ENCODE measurements at regions not wholly inside any gene's neighbourhood (a gene's known extent, or its start where the extent isn't known, plus 50 kb on each side); places are given as distances from the start of the nearest gene placed in this dataset.

DNA sequence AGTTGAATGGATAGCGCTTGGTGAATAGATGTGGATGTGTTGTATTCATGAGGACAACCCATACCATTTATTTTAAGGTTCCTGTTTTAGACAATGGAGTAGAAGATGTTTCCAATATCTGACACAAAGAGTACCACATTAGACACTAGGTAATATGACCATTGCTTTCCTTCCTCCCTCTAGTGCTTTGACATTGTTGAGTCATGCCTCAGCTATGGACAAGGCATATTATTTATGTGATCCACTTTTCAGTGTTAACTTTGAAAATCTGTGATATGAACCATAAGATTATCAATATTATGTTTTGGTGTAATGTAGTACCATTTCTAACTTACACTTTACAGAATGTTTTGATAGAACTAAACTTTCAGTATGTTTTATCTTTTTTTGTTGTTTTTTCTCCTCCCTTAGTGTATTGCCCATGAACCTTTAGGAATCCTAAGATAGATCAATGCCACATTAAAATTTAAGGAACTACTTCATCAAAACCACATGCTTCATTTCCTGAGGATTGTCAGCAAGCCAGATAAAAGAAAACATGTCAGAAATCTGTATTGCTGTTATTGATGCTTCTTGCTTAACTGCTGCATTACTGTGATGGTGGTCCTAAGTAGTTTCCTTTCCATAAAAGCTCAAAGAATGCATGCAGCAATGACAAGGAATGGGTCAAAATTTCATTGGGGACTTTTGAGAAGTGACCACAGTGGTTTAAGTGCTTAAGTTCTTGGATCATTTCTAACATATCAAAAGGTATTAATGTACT, 105.0 kb downstream of the PCDH7 start:
- no peak for TF ChIP-seq GATA2 (IDR thresholded peaks at IDR 0.05; ENCODE audit: low read depth, low read length)
- no peak for TF ChIP-seq GATA3 (IDR thresholded peaks at IDR 0.05; ENCODE audit: low read depth, low read length)

DNA sequence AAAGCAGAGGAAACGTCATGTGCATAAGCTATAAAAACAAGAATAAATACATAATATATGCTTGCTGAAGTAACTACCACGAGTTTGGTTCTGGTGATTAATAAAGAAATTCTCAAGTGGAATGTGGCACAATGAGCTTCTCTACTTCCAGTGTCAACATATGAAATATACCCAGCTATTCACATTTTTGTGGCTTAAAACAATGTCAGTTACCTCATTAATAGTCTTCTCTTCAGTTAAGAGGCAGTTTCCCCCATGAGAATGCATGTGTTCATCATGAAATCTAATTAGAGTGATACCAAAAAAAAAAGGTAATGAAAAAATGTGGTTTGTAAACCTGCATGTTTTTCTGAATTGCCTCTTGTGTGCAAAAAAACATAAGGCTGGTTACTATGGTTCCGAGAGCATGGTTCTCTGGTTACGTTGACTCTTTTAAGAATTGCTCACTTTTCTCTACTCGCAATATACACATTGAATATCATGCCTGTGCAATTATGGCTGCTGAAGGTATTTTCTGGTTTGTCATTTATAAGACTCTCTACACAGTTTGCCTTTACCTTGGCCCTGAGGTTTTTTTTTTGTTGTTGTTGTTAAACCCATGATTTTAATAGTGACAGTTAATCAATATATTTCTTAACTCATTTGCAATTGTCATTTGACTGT, 108.2 kb downstream of the PCDH7 start:
- no peak for TF ChIP-seq GATA3 (IDR thresholded peaks at IDR 0.05; ENCODE audit: low read depth, low read length)

DNA sequence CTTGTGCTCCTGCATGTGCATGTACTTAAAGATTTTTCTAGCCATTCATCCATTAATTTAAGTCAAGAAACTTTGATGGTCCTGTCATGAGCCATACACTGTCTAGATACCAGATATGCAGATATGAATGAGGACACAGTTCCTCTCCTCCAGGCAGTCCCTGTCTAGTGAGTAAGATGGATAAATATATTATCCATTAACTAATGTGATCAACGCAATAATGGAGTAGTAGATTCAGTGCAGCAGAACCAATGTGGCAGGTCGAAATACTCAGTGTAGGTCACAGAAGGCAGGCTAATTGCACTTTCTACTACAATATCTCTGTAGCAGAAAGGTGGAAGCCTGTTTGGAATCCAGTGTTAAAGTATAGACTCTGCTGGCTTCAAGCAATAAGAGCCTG, 112.5 kb downstream of the PCDH7 start:
- TF ChIP-seq GATA2 (IDR thresholded peaks at IDR 0.05; ENCODE audit: low read depth, low read length) (0 out of 2 replicates have a peak, but pooled peaks have one; percentile 15), GATA3 (IDR thresholded peaks at IDR 0.05; ENCODE audit: low read depth, low read length) (peak; percentile 48; the same call in 1 of the 2 replicates)

DNA sequence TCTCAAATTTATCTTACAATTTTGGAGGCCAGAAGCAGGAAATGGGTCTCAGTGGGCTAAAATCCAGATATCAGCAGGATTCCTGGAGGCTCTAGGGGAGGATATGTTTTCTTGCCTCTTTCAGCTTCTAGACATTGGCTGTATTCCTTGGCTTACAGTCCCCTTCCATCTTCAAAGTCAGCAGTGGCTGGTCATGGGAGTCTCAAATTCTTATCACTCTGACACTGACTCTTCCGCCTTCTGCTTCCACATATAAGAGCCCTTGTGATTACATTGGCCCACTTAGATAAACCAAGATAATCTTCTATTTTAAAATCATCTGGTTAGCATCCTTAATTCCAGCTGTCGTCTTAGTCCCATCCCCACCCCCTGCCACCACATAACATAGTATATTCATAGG, 113.0 kb downstream of the PCDH7 start:
- no peak for TF ChIP-seq GATA3 (IDR thresholded peaks at IDR 0.05; ENCODE audit: low read depth, low read length)
- no peak; the same call in 1 of the 2 replicates for TF ChIP-seq GATA2 (IDR thresholded peaks at IDR 0.05; ENCODE audit: low read depth, low read length)

DNA sequence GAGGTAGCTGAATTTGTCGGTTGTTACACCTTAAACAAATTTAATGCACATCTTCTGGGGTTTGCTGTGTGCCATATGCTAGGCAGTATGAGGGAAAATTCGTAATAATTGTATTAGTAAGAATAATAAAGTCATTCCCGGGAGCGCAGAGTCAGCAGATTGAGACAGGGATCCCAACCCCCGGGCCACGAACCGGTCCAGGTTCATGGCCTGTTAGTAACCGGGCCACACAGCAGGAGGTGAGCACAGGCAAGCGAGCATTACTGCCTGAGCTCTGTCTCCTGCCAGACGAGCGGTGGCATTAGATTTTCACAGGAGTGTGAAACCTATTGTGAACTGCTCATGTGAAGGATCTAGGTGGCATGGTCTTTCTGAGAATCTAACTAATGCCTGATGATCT, 114.9 kb downstream of the PCDH7 start:
- TF ChIP-seq GATA2 (IDR thresholded peaks at IDR 0.05; ENCODE audit: low read depth, low read length) (no peak), GATA3 (IDR thresholded peaks at IDR 0.05; ENCODE audit: low read depth, low read length) (no peak)

DNA sequence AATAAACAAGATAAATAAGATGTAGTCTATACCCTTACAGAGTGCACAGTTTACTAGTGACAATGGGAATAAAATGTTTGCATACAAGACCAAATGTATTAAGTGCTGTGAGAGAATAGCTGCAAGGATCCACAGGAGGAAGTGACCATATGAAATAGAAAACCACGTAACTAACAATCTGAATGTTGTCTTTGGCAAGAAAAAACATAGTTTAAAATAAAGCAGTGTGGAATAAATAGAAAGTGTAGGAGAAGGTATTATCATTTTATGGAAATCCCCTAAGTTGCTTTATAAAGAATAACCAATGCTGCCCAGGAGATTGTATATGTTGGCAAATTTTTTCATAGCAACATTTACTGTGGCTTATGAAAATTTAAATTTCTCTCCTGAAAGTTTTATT, 116.1 kb downstream of the PCDH7 start:
- no peak for TF ChIP-seq GATA3 (IDR thresholded peaks at IDR 0.05; ENCODE audit: low read depth, low read length)
- no peak for TF ChIP-seq GATA2 (IDR thresholded peaks at IDR 0.05; ENCODE audit: low read depth, low read length)

DNA sequence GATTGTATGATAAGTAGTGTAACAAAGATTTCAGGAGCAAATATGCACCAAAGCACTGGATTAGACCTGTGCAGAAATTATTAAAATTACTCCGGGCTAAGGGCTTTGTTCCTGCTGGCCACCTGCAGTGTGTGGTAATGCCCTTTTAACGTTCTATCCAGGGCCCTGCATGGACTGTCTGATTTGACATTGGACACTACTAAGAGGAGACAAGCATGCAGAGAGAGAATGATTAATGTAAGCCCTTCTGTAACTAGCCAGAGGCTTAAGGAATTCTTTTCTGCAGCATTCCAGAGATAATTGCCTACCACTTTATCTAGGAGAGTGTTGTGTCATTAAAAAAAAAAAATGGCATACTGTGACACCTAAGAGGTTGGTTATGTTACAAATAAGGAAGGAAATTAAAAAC, 117.0 kb downstream of the PCDH7 start:
- TF ChIP-seq GATA2 (IDR thresholded peaks at IDR 0.05; ENCODE audit: low read depth, low read length) (no peak), GATA3 (IDR thresholded peaks at IDR 0.05; ENCODE audit: low read depth, low read length) (no peak)

DNA sequence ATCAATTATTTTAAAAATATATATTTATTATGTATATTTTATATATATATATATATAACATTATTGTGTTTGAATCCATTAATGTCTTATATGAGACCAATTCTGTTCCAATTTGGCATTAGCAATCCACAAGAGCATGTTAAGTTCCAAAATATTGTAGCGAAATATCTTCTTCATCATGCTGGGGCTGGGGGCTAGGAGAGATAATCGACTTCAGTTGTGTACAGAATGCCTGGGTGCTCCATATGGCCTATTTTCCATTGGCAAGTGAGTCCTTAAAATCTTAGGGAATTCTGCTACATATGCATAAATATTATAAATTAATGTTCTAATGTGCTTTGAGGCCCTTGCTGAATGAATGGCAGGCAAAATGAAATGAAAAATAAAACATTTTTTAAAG, 117.7 kb downstream of the PCDH7 start:
- TF ChIP-seq GATA2 (IDR thresholded peaks at IDR 0.05; ENCODE audit: low read depth, low read length) (no peak), GATA3 (IDR thresholded peaks at IDR 0.05; ENCODE audit: low read depth, low read length) (no peak)

DNA sequence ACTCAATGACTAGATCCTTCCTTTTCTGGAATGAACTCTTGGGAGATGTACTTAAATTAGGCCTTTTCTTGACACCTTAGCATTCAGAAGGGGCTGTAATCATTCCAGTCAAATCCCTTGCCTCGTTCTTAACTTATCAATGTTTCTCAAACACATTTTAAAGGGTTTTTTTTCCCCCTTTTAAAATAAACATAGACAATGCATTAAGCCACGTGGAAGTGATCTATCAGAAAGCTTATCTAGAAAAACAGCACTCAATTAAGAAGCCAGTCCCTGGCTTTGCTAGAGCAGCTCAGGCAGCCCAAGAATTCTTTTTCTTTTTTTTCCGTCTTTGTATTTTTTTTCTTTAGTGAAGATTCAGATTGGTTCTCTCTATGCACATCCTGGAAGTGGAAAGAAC, 118.2 kb downstream of the PCDH7 start:
- TF ChIP-seq GATA2 (IDR thresholded peaks at IDR 0.05; ENCODE audit: low read depth, low read length) (no peak), GATA3 (IDR thresholded peaks at IDR 0.05; ENCODE audit: low read depth, low read length) (no peak)

DNA sequence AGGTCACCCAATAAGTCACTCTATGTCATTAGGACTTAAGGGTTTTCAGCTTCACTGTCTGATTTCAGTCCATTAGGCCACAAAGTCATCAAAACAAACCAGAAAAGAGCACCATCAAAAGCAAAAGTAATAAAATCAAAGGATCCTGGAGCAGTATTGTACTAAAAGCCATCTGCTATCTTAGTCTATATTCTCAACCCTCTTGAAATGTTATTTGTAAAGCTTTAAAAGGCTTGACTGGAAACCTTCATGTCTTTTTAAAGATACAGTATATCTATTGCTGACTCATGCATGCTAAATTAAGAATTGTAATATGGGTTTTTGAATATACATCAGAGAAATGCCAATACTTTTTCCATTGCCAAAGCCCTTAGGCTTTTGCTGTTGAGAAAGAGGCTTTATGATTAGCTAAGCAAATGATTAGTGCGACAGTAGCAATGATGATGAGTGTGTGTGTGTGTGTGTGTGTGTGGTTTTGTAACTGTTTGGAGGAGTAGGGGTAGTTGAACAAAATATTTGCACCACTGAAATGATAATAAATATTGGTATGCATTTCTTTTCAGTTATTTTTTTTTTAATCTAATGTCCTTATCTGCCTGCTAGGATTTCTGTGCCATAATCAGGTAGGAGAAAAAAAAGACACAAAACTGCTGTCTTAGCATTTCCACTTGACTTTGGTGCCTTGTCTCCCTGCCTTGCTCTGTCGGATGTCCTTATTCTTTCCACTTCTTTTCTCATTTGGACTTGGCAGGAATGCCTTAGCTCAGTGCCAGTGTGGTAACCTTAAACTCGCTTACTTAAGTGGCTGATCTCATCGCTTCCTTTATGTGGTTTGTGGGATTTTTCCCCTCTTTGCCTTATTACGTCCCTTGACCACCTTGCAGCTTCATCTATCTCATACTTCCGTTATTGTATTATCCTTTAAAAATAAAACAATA, 119.7 kb downstream of the PCDH7 start:
- TF ChIP-seq GATA3 (IDR thresholded peaks at IDR 0.05; ENCODE audit: low read depth, low read length) (no peak), GATA2 (IDR thresholded peaks at IDR 0.05; ENCODE audit: low read depth, low read length) (no peak)

DNA sequence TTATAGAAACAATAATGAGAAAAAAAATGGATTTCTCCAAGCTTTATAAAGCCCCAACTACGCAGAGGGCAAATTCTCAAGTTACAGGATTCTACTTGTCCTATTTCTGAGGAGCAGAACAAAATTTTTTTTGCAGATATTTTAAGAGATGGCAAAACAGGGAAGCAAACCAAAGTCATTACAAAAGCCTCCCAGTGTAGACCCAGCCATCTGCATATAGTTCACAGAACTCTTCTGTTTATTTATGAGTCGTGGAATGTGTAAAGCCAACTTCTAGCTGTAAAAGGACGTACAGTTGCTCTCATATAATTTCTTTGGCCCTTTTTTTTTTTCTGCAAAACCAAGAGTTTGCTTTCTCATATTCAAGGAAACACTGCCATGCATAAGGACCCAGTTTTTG, 120.4 kb downstream of the PCDH7 start:
- TF ChIP-seq GATA2 (IDR thresholded peaks at IDR 0.05; ENCODE audit: low read depth, low read length) (no peak), GATA3 (IDR thresholded peaks at IDR 0.05; ENCODE audit: low read depth, low read length) (no peak)

DNA sequence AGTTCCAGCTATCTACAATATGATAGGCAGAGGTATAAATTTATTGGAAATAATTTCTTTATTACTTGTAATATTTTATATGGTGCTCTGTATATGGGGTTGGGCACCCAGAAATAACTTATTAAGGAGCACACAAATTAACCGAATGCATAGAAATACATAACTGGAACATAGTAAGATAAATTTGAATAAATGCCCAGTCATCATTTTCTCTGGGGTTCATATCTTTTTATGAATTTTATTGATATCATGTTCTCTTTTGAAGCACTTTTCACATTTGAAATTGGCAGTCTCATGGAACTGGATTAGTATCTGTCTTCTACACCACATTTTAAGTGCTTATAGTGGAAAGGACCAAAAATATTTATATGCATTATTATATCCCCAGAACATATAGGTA, 122.0 kb downstream of the PCDH7 start:
- TF ChIP-seq GATA2 (IDR thresholded peaks at IDR 0.05; ENCODE audit: low read depth, low read length) (no peak), GATA3 (IDR thresholded peaks at IDR 0.05; ENCODE audit: low read depth, low read length) (no peak)

DNA sequence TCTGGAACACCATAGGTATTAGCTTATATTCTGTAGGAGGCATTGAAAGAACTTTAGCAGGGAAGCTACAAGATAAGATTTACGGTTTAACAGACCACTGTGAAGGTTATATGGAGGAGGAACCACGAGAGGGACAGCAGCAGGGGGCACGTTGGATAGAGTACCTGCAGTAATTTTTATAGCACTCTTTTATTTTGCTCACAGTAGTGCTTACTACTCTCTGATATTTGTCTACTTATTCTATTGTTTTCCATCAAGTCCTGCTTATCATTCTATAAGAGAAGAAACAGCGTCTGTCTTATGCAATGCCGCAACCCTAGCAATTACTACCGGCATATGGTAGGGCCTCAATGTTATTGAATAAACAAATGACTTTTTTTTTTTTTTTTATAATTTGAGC, 122.5 kb downstream of the PCDH7 start:
- TF ChIP-seq GATA2 (IDR thresholded peaks at IDR 0.05; ENCODE audit: low read depth, low read length): no peak
- no peak for TF ChIP-seq GATA3 (IDR thresholded peaks at IDR 0.05; ENCODE audit: low read depth, low read length)

DNA sequence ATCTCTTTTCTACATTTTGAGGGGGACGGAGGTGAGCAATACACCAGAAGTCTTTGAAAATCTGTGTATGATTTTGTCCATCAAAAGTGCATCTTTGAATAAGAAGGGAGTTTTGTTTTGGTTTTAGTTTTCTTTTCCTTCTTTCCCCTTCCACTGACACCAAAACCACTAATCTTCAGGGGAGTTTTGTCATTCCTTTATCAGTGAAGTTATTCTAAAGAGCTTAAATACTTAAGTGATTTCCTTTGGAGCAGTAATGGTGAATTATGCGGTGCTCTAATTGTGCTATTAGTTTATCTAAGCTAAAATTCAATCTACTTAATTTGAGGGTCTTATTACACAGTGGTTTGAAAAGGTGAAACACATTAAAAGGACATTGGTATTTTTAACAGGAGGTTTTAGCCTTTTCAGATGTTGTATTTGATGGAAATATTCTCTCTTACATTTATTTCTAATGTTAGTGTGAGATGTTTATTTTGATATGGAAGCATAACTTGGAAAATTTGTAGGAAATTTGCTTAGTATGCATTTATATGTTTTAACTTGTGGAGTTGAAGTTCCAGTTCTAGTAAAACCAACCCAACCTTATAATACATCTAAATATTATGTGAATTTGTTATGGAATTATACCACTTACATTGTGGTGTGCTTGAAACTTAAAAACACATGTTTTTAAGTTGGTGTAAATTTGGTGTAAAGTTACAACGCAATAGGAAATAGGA, 124.9 kb downstream of the PCDH7 start:
- no peak for TF ChIP-seq GATA3 (IDR thresholded peaks at IDR 0.05; ENCODE audit: low read depth, low read length)
- TF ChIP-seq GATA2 (IDR thresholded peaks at IDR 0.05; ENCODE audit: low read depth, low read length): no peak

All from SH-SY5Y (cell line).